ENCODE measurements at regions not wholly inside any gene's neighbourhood (a gene's known extent, or its start where the extent isn't known, plus 50 kb on each side); places are given as distances from the start of the nearest gene placed in this dataset.

DNA sequence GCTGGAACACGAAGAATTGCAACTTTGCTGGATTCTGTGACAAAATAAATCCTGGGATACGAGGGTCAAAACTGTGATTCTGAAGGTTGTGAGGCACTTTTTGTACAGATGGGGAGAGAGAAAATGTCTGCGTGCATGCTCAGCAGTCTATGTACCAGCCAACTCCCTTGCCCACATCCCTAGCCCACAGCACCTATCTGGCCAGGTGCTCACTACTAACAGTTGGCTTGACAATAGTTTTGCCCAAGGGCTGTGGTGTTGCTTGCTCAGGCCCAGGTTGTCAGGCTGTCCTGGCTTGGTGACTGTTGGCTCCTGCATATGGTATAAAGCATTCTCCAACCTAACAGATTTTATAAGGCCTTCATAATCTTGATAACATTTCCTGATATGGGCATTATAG, 102.0 kb downstream of the DMRT2 start:
- TF ChIP-seq POLR2AphosphoS5 (IDR thresholded peaks at IDR 0.05; ENCODE audit: borderline replicate concordance, low read depth, low read length) (no peak), FOXP2 (optimal IDR thresholded peaks at IDR 0.05; ENCODE audit: control extremely low read depth, extremely low read length, insufficient read depth) (no peak), EZH2 (IDR thresholded peaks at IDR 0.05) (no peak)
